ENCODE measurements at regions not wholly inside any gene's neighbourhood (a gene's known extent, or its start where the extent isn't known, plus 50 kb on each side); places are given as distances from the start of the nearest gene placed in this dataset.

DNA sequence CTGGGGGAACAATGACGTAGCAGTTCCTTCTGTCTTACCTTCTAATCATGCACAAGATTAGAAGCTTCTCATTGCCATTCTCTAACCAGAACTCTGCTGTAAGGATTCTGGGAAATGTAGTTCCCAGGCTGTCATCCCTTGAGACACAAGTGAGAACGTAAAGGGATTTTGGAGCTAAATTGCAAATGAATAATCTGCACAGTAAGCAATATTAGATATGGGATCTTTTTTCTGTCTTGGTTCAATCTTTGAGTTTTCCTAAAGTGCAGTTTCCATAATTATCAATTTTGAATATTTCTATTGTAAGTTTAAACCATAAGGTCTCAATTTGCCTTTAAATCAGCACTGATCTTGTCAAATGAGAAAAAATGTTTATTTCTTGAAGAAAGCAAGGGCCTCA, 189.7 kb upstream of the PLPPR1 start:
- RAD21 ChIA-PET (ENCODE audit: unreplicated experiment), result no interaction called here
- Histone ChIP-seq H3K27ac (ENCODE audit: control insufficient read depth, insufficient read depth) (no peak overlapping the region), H3K27me3 (replicated peaks in 1 of 2; ENCODE audit: control insufficient read depth in 2 of 2, insufficient read depth in 2 of 2, low read length in 1 of 2) (no peaks in the 10 kb centered on the region), H2AFZ (ENCODE audit: control insufficient read depth, low read depth, low read length) (no peak overlapping the region), H3K4me3 (no peak overlapping the region), H4K20me1 (ENCODE audit: control insufficient read depth, insufficient read depth) (no peaks in the 10 kb centered on the region), H3K4me2 (ENCODE audit: control insufficient read depth, insufficient read depth) (no peak overlapping the region), H3K4me1 (ENCODE audit: control insufficient read depth, insufficient read depth, low read length) (no peaks in the 10 kb centered on the region), H3K9me3 (replicated peaks; ENCODE audit: control insufficient read depth, insufficient read depth, low read length) (no peaks in the 10 kb centered on the region), H3K79me2 (ENCODE audit: control insufficient read depth, insufficient read depth, low read length) (no peaks in the 10 kb centered on the region), H3K36me3 (ENCODE audit: control insufficient read depth in 2 of 2, insufficient read depth in 2 of 2, low read length in 1 of 2) (no peaks in the 10 kb centered on the region), H3K9ac (ENCODE audit: control insufficient read depth, insufficient read depth, low read length) (no peak overlapping the region)
- POLR2A ChIA-PET, result no interaction called here
- DNase-seq (ENCODE audit: low read depth, low spot score) (no peak), FAIRE-seq (no peak), ATAC-seq (no peak)
- TF ChIP-seq SIN3A (IDR thresholded peaks at IDR 0.05; ENCODE audit: low read depth, low read length) (no peak), FOXM1 (IDR thresholded peaks at IDR 0.05; ENCODE audit: low read depth, low read length) (no peak), CHD2 (IDR thresholded peaks at IDR 0.05; ENCODE audit: borderline replicate concordance, low read depth, low read length) (no peak), RUNX3 (IDR thresholded peaks at IDR 0.05; ENCODE audit: low read length) (no peak), ZNF217 (IDR thresholded peaks at IDR 0.05) (no peak), IRF4 (IDR thresholded peaks at IDR 0.05; ENCODE audit: low read depth, low read length) (no peak), NFYB (IDR thresholded peaks at IDR 0.05; ENCODE audit: insufficient read depth, low read depth, low read length) (no peak), GATAD2B (conservative IDR thresholded peaks at IDR 0.05; ENCODE audit: low read depth) (no peak)
- TF ChIP-seq, protein P1, sequence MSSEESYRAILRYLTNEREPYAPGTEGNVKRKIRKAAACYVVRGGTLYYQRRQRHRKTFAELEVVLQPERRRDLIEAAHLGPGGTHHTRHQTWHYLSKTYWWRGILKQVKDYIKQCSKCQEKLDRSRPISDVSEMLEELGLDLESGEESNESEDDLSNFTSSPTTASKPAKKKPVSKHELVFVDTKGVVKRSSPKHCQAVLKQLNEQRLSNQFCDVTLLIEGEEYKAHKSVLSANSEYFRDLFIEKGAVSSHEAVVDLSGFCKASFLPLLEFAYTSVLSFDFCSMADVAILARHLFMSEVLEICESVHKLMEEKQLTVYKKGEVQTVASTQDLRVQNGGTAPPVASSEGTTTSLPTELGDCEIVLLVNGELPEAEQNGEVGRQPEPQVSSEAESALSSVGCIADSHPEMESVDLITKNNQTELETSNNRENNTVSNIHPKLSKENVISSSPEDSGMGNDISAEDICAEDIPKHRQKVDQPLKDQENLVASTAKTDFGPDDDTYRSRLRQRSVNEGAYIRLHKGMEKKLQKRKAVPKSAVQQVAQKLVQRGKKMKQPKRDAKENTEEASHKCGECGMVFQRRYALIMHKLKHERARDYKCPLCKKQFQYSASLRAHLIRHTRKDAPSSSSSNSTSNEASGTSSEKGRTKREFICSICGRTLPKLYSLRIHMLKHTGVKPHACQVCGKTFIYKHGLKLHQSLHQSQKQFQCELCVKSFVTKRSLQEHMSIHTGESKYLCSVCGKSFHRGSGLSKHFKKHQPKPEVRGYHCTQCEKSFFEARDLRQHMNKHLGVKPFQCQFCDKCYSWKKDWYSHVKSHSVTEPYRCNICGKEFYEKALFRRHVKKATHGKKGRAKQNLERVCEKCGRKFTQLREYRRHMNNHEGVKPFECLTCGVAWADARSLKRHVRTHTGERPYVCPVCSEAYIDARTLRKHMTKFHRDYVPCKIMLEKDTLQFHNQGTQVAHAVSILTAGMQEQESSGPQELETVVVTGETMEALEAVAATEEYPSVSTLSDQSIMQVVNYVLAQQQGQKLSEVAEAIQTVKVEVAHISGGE (CRISPR knock-in tag; IDR thresholded peaks at IDR 0.05), result no peak
- 20% methylated on average over 2 of the region's 2 CpGs for WGBS (ENCODE audit: insufficient coverage, insufficient replicate concordance, low lambda C conversion rate, missing lambda C conversion rate)
- intact Hi-C loops (cut with micrococcal nuclease; ENCODE audit: unreplicated experiment), result no loop called here
- no TSS peak for BruUV-seq (replicated peaks)
- CTCF ChIA-PET, result no interaction called here
- SMC1A ChIA-PET (ENCODE audit: uncharacterized antibody, unreplicated experiment), result no interaction called here
- in situ Hi-C loops (cut with MboI), result no loop called here
